SK-N-SH (cell line): ENCODE measurements at regions not wholly inside any gene's neighbourhood (a gene's known extent, or its start where the extent isn't known, plus 50 kb on each side); places are given as distances from the start of the nearest gene placed in this dataset.

Experiments used
- CTCF ChIP-seq: fragments of 200-600 bp; sonication (generic); IDR thresholded peaks from 2 replicates; pipeline ENCODE4 v1.6.1; 2017; ENCODE audit warnings: antibody characterized with exemption, mild to moderate bottlenecking, moderate library complexity
- EP300 ChIP-seq, 2 experiments: IDR thresholded peaks; 2 replicates each; pipeline versions ENCODE4 v1.4.0 to v1.6.1; 2012; ENCODE audit warnings: borderline replicate concordance in 1 of 2, low read depth in 1 of 2, low read length in 1 of 2
- NRF1 ChIP-seq: IDR thresholded peaks from 2 replicates; pipeline ENCODE4 v1.6.1; 2012; ENCODE audit warnings: low read depth, mild to moderate bottlenecking, low read length
- REST ChIP-seq: IDR thresholded peaks from 2 replicates; pipeline ENCODE4 v1.6.1; 2012; ENCODE audit warnings: mild to moderate bottlenecking, low read depth, low read length, moderate library complexity
- USF2 ChIP-seq: fragments of 150-350 bp; IDR thresholded peaks from 2 replicates; pipeline ENCODE4 v1.6.1; 2017; ENCODE audit warnings: antibody characterized with exemption, low read length, low read depth, borderline replicate concordance

- TF ChIP-seq EP300 (IDR thresholded peaks at IDR 0.05; ENCODE audit: borderline replicate concordance in 1 of 2, low read depth in 1 of 2, low read length in 1 of 2), result no peak
- TF ChIP-seq CTCF, result no peak
- TF ChIP-seq NRF1, result no peak
- TF ChIP-seq USF2, result no peak
- no peak for TF ChIP-seq REST
Measured at GRCh38 chr4:114085611-114086345, 106.3 kb upstream of the ARSJ start.
